Neural crest cell (in vitro differentiated cells): ENCODE measurements at regions not wholly inside any gene's neighbourhood (a gene's known extent, or its start where the extent isn't known, plus 50 kb on each side); places are given as distances from the start of the nearest gene placed in this dataset.

Experiments
- DNase-seq: peaks from one replicate; pipeline ENCODE4 v3.0.0; 2021; ENCODE audit warnings: low read depth, mixed read lengths, low spot score
- H3K27ac Mint-ChIP-seq: one replicate; pipeline ENCODE4 v1.8.0; 2021; ENCODE audit warnings: mild to moderate bottlenecking, mixed read lengths; ENCODE audit not compliant: unreplicated experiment
- H3K27me3 Mint-ChIP-seq: 2 replicates; pipeline ENCODE4 v1.8.0; 2021; ENCODE audit warnings: low read depth, mild to moderate bottlenecking, mixed read lengths
- H3K36me3 Mint-ChIP-seq: 2 replicates; pipeline ENCODE4 v1.8.0; 2021; ENCODE audit warnings: low read depth, mild to moderate bottlenecking, mixed read lengths
- H3K4me1 Mint-ChIP-seq: 2 replicates; pipeline ENCODE4 v1.8.0; 2021; ENCODE audit warnings: mixed read lengths
- H3K4me3 Mint-ChIP-seq: one replicate; pipeline ENCODE4 v1.8.0; 2021; ENCODE audit warnings: mild to moderate bottlenecking, mixed read lengths
- H3K9me3 Mint-ChIP-seq: 2 replicates; pipeline ENCODE4 v1.8.0; 2021; ENCODE audit warnings: mixed read lengths
- TF ChIP-seq, protein P1 (sequence below): fragments of 200-600 bp; sonication (generic); conservative IDR thresholded peaks from 2 replicates; pipeline ENCODE4 v1.5.0; 2021; ENCODE audit warnings: antibody characterized with exemption, mild to moderate bottlenecking

DNA sequence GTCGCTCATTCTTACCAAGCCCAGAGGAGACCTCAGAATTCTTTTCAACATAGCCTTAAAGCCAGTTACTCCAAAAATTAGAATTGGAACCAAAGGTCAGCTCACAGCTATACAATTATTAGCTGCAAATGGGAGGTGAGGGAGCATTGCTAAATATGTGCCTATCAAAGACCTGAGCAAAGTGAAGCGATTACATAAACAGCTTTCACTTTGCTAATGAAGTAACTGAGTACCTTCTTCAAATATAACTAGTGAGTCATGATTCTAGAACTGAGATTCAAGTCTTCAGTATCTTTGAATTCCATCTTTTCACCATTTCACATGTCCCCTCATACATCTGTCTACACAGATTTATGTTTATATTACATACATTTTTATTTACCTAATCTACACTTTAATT is 122.6 kb downstream of the P2RY1 start:
- Mint-ChIP-seq H3K36me3 (no peaks in the 10 kb centered on the region), H3K9me3 (no peaks in the 10 kb centered on the region), H3K4me3 (no peak overlapping the region), H3K4me1 (no peaks in the 10 kb centered on the region), H3K27ac (no peak overlapping the region), H3K27me3 (no peaks in the 10 kb centered on the region)
- DNase-seq: no peak
- TF ChIP-seq, protein P1, sequence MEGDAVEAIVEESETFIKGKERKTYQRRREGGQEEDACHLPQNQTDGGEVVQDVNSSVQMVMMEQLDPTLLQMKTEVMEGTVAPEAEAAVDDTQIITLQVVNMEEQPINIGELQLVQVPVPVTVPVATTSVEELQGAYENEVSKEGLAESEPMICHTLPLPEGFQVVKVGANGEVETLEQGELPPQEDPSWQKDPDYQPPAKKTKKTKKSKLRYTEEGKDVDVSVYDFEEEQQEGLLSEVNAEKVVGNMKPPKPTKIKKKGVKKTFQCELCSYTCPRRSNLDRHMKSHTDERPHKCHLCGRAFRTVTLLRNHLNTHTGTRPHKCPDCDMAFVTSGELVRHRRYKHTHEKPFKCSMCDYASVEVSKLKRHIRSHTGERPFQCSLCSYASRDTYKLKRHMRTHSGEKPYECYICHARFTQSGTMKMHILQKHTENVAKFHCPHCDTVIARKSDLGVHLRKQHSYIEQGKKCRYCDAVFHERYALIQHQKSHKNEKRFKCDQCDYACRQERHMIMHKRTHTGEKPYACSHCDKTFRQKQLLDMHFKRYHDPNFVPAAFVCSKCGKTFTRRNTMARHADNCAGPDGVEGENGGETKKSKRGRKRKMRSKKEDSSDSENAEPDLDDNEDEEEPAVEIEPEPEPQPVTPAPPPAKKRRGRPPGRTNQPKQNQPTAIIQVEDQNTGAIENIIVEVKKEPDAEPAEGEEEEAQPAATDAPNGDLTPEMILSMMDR: no peak

DNA sequence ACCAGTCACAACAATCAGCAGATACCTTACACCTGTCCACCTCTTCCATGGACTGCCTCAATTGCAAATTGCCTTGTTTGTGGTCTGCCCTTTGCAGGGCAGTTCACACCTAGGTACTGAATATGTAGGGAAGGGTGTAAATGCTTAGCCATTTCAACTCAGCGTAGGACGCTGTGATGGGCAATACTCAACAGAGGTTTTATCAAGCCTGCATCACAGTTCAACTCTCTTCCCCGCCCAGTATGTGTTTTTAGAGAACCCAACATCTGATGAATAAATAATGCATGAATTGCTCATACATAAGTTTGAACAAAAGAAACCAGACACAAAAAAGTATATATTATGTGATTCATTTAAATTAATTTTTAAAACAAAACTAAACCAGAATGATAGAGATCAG is 124.4 kb downstream of the P2RY1 start:
- Mint-ChIP-seq H3K36me3 (no peaks in the 10 kb centered on the region), H3K27me3 (no peaks in the 10 kb centered on the region), H3K4me1 (no peaks in the 10 kb centered on the region), H3K4me3 (no peak overlapping the region), H3K9me3 (peaks cover 3% of the 10 kb centered on the region), H3K27ac (no peak overlapping the region)
- TF ChIP-seq, protein P1: no peak
- DNase-seq: no peak

DNA sequence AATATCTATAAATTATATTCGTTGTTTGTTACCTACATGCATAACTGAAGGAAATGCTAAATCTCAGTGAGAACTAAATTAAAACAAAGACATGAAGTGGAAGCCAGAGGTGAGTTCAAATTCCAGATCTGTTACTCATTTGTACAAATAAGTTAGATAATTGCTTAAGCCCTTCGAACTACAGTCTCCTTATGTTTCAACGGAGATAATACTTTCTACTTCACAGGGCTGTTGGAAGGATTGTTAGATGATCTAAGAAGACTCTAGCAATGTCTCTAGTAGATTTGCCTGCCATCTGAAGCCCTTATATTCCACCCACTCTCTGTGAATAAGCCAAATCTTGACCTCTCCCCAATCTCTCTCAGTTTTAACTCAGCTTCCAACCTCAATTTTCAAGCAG is 125.8 kb downstream of the P2RY1 start:
- no peak for DNase-seq
- TF ChIP-seq, protein P1: no peak
- peaks cover 6% of the 10 kb centered on the region for H3K9me3 Mint-ChIP-seq
- no peaks in the 10 kb centered on the region for H3K36me3 Mint-ChIP-seq
- no peak overlapping the region for H3K4me3 Mint-ChIP-seq
- H3K27ac Mint-ChIP-seq: no peak overlapping the region
- no peaks in the 10 kb centered on the region for H3K27me3 Mint-ChIP-seq
- no peaks in the 10 kb centered on the region for H3K4me1 Mint-ChIP-seq

- Mint-ChIP-seq H3K27me3 (no peaks in the 10 kb centered on the region), H3K9me3 (peaks cover 8% of the 10 kb centered on the region), H3K4me3 (no peak overlapping the region), H3K4me1 (no peaks in the 10 kb centered on the region), H3K27ac (no peak overlapping the region), H3K36me3 (no peaks in the 10 kb centered on the region)
- DNase-seq: no peak
- TF ChIP-seq, protein P1: peak; percentile 70
These were observed 126.4 kb downstream of the P2RY1 start for GRCh38 chr3:152961323-152961722.

- Mint-ChIP-seq H3K27me3 (no peaks in the 10 kb centered on the region), H3K36me3 (no peaks in the 10 kb centered on the region), H3K27ac (no peak overlapping the region), H3K9me3 (peaks cover 11% of the 10 kb centered on the region), H3K4me3 (no peak overlapping the region), H3K4me1 (no peaks in the 10 kb centered on the region)
- TF ChIP-seq, protein P1: no peak
- DNase-seq: no peak
These were observed 130.1 kb downstream of the P2RY1 start for GRCh38 chr3:152964911-152965609.
